IMR-90 (cell line): ENCODE measurements at regions not wholly inside any gene's neighbourhood (a gene's known extent, or its start where the extent isn't known, plus 50 kb on each side); places are given as distances from the start of the nearest gene placed in this dataset.

Experiments used
- ATAC-seq: fragments of 200-7000 bp; cut with Tn5 transposase; 2 replicates; pipeline ENCODE4 v1.9.1; 2020; ENCODE audit warnings: low read depth, mild to moderate bottlenecking, moderate library complexity
- BruUV-seq: library from RNA; stranded (reverse); fragments of 400-500 nt; replicated peaks from 2 replicates; lab custom pipeline; 2021; lab: Mats Ljungman, UMichigan
- CTCF ChIA-PET: fragments of 300-600 bp; formaldehyde crosslinking; extraction: SDS; loops from one replicate; lab custom pipeline; 2021; ENCODE audit warnings: antibody characterized with exemption; lab: Yijun Ruan, JAX
- POLR2A ChIA-PET: fragments of 300-600 bp; sonication (Branson Sonifier 250); formaldehyde crosslinking; loops from one replicate; lab custom pipeline; 2022; ENCODE audit warnings: antibody characterized with exemption; ENCODE audit not compliant: unreplicated experiment; lab: Charles Lee
- DNase-seq: peaks from one replicate; pipeline ENCODE4 v3.0.0; 2013
- H2AFZ ChIP-seq: replicated peaks from 2 replicates; pipeline ENCODE3; 2013; ENCODE audit warnings: low read length, mild to moderate bottlenecking; ENCODE audit not compliant: poor library complexity
- H2AK5ac ChIP-seq: 2 replicates; pipeline ENCODE4 v1.6.1; 2013; ENCODE audit warnings: low read depth, low read length, inconsistent platforms
- H2AK9ac ChIP-seq: replicated peaks from 2 replicates; pipeline ENCODE3; 2013; ENCODE audit warnings: mild to moderate bottlenecking, low read depth, low read length, moderate library complexity; ENCODE audit not compliant: poor library complexity
- H2BK120ac ChIP-seq: 2 replicates; pipeline ENCODE4 v1.6.1; 2013; ENCODE audit warnings: low read depth, low read length, inconsistent platforms
- H2BK15ac ChIP-seq: 3 replicates; pipeline ENCODE4 v1.6.1; 2013; ENCODE audit warnings: low read depth, low read length, inconsistent platforms
- H2BK20ac ChIP-seq: 2 replicates; pipeline ENCODE4 v1.6.1; 2013; ENCODE audit warnings: low read depth, mild to moderate bottlenecking, inconsistent platforms, low read length, moderate library complexity
- H2BK5ac ChIP-seq: 2 replicates; pipeline ENCODE4 v1.6.1; 2013; ENCODE audit warnings: mild to moderate bottlenecking, low read depth, low read length, inconsistent platforms; ENCODE audit not compliant: poor library complexity, severe bottlenecking
- H3K14ac ChIP-seq: replicated peaks from 2 replicates; pipeline ENCODE4 v1.6.1; 2013; ENCODE audit warnings: low read depth, low read length, inconsistent platforms
- H3K18ac ChIP-seq: 2 replicates; pipeline ENCODE4 v1.6.1; 2013; ENCODE audit warnings: low read depth, low read length, control low read depth
- H3K23ac ChIP-seq: 2 replicates; pipeline ENCODE4 v1.6.1; 2013; ENCODE audit warnings: low read depth, low read length, inconsistent platforms
- H3K27ac ChIP-seq: 2 replicates; pipeline ENCODE4 v1.5.1; 2013; ENCODE audit warnings: mild to moderate bottlenecking, control low read depth, low read length; ENCODE audit not compliant: insufficient read depth
- H3K27me3 ChIP-seq: 2 replicates; pipeline ENCODE4 v1.6.1; 2013; ENCODE audit warnings: low read length; ENCODE audit not compliant: control insufficient read depth, insufficient read depth
- H3K36me3 ChIP-seq: 2 replicates; pipeline ENCODE4 v1.6.1; 2013; ENCODE audit warnings: low read length, mixed read lengths; ENCODE audit not compliant: control insufficient read depth, insufficient read depth
- H3K4ac ChIP-seq: 2 replicates; pipeline ENCODE4 v1.6.1; 2013; ENCODE audit warnings: low read depth, low read length, inconsistent platforms
- H3K4me1 ChIP-seq: 2 replicates; pipeline ENCODE4 v1.6.1; 2013; ENCODE audit warnings: low read length, mixed read lengths; ENCODE audit not compliant: control insufficient read depth, insufficient read depth
- H3K4me2 ChIP-seq: 2 replicates; pipeline ENCODE4 v1.6.1; 2013; ENCODE audit warnings: low read depth, mild to moderate bottlenecking, control low read depth, low read length, moderate library complexity
- H3K4me3 ChIP-seq: 2 replicates; pipeline ENCODE4 v1.5.1; 2013; ENCODE audit warnings: low read depth, mild to moderate bottlenecking, control low read depth, low read length, moderate library complexity; ENCODE audit not compliant: insufficient read depth
- H3K56ac ChIP-seq: 2 replicates; pipeline ENCODE4 v1.6.1; 2013; ENCODE audit warnings: low read length, inconsistent platforms; ENCODE audit not compliant: insufficient read depth; ENCODE audit errors: extremely low read depth
- H3K79me1 ChIP-seq, 2 experiments: 2 replicates each; pipeline ENCODE4 v1.6.1; 2013; ENCODE audit warnings: low read length in 2 of 2, inconsistent platforms in 1 of 2, low read depth in 1 of 2
- H3K9ac ChIP-seq: 2 replicates; pipeline ENCODE4 v1.6.1; 2013; ENCODE audit warnings: low read depth, low read length, control low read depth
- H3K9me1 ChIP-seq: 2 replicates; pipeline ENCODE4 v1.6.1; 2013; ENCODE audit warnings: low read length, inconsistent platforms; ENCODE audit not compliant: insufficient read depth
- H3K9me3 ChIP-seq: 2 replicates; pipeline ENCODE4 v1.6.1; 2013; ENCODE audit warnings: low read length; ENCODE audit not compliant: control insufficient read depth, insufficient read depth
- H4K20me1 ChIP-seq: 2 replicates; pipeline ENCODE4 v1.6.1; 2013; ENCODE audit warnings: low read length, inconsistent platforms; ENCODE audit not compliant: insufficient read depth
- H4K5ac ChIP-seq: 2 replicates; pipeline ENCODE4 v1.6.1; 2013; ENCODE audit warnings: mild to moderate bottlenecking, low read depth, low read length, control low read depth
- H4K8ac ChIP-seq, 2 experiments: 2 replicates each; pipeline ENCODE4 v1.6.1; 2013; ENCODE audit warnings: low read depth in 2 of 2, low read length in 2 of 2, control low read depth in 1 of 2, inconsistent platforms in 1 of 2
- H4K91ac ChIP-seq: 2 replicates; pipeline ENCODE4 v1.6.1; 2013; ENCODE audit warnings: low read depth, low read length, inconsistent platforms; ENCODE audit not compliant: insufficient read depth
- CEBPB ChIP-seq: IDR thresholded peaks from 2 replicates; pipeline ENCODE4 v1.6.1; 2012; ENCODE audit warnings: low read depth, low read length, improper control_type of control experiment
- CHD1 ChIP-seq: IDR thresholded peaks from 2 replicates; pipeline ENCODE4 v1.6.1; 2012; ENCODE audit warnings: low read depth, low read length, improper control_type of control experiment
- FOS ChIP-seq: fragments of 150-350 bp; IDR thresholded peaks from 2 replicates; pipeline ENCODE4 v1.6.1; 2016; ENCODE audit warnings: low read depth, low read length
- WGBS, 2 experiments: methylation state at CpG; one replicate each; pipeline versions ENCODE4 v1.1.5 to v1.1.7; 2013; ENCODE audit warnings: missing lambda C conversion rate in 2 of 2; ENCODE audit not compliant: insufficient read length in 1 of 2; ENCODE audit errors: extremely low coverage in 2 of 2; 5-methylcytosine and 5-hydroxymethylcytosine counted together
- dilution Hi-C: fragments of 300-500 bp; cut with HindIII; formaldehyde crosslinking; loops from one replicate; pipeline ENCODE4 v1.14.3; 2018; ENCODE audit warnings: low sequenced_read_pairs; ENCODE audit not compliant: unreplicated experiment
- in situ Hi-C: fragments of 300-500 bp; cut with MboI; formaldehyde crosslinking; loops from 3 replicates; pipeline ENCODE4 v1.14.3; 2019; ENCODE audit warnings: low sequenced_read_pairs, inconsistent platforms, mixed read lengths
- intact Hi-C: fragments of 100-400 bp; cut with micrococcal nuclease; formaldehyde crosslinking; loops from 2 replicates; pipeline ENCODE4 v1.10.0; 2022

DNA sequence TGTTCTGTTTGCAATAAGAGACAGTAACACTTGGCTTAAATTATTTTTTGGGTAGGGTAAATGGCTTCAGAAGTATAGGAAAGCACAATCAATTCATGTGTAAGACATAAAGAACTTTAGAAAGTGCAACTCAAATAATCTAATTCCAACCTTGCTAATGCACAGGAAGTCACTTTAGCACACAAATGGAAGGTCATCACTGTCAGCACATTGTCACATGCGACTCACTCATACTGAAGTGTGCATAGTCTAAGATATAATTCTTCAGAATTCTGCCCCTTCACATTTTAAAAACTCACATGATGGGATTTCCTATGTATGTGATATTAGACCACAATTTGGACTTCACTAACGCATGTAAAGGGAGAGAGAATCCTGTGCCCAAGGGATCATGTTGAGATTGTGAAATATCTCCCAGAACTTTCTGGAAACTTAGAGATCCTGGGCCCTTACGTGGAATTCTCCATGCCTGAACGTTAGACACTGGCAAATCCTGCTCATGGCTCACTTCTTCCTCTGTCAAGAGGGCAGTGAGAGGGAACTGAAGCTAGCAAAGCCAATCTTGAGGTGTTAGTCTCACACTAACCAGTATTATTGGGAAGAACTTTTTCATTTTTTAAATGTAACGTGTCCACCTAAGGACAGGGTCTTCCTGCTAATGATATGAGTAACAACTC is 403.2 kb upstream of the PTGER4 start:
- ATAC-seq (no peak), DNase-seq (no peak)
- Histone ChIP-seq H3K14ac (no peak overlapping the region), H3K4me1 (peaks cover 5% of the 10 kb centered on the region; the same call in 1 of the 2 replicates), H3K56ac (no peak overlapping the region), H2AK5ac (no peak overlapping the region), H2BK20ac (no peak overlapping the region), H3K18ac (no peak overlapping the region), H2AFZ (no peak overlapping the region), H4K5ac (no peak overlapping the region), H3K79me1 (no peaks in the 10 kb centered on the region), H2AK9ac (no peak overlapping the region), H3K9me1 (0 out of 2 replicates have a peak, but pooled peaks cover 5% of the 10 kb centered on the region), H3K27me3 (no peaks in the 10 kb centered on the region), H4K20me1 (no peaks in the 10 kb centered on the region), H4K91ac (no peak overlapping the region), H4K8ac (no peak overlapping the region), H3K9me3 (no peaks in the 10 kb centered on the region), H3K27ac (no peak overlapping the region), H2BK5ac (no peak overlapping the region), H2BK120ac (no peak overlapping the region), H3K4ac (no peak overlapping the region), H2BK15ac (no peak overlapping the region), H3K4me2 (no peak overlapping the region), H3K36me3 (no peaks in the 10 kb centered on the region), H3K9ac (no peak overlapping the region), H3K4me3 (no peak overlapping the region), H3K23ac (no peak overlapping the region)
- ChIA-PET CTCF (no interaction called here), POLR2A (no interaction called here)
- intact Hi-C loops (no loop called here), dilution Hi-C loops (no loop called here), in situ Hi-C loops (no loop called here)
- no TSS peak for BruUV-seq
- TF ChIP-seq FOS (no peak), CHD1 (no peak), CEBPB (peak; percentile 38; the same call in 1 of the 2 replicates)
- WGBS, 2 experiments, result no CpG with 5 or more reads among the region's 5 CpGs
